Loucy (cell line): ENCODE measurements at regions not wholly inside any gene's neighbourhood (a gene's known extent, or its start where the extent isn't known, plus 50 kb on each side); places are given as distances from the start of the nearest gene placed in this dataset.

Experiments
- CTCF ChIP-seq: fragments of 200-600 bp; sonication (generic); conservative IDR thresholded peaks from 2 replicates; pipeline ENCODE4 v1.5.1; 2014; ENCODE audit warnings: mild to moderate bottlenecking, antibody characterized with exemption, low read length
- EZH2phosphoT487 ChIP-seq: fragments of 200-600 bp; IDR thresholded peaks from 2 replicates; pipeline ENCODE4 v1.6.1; 2018; ENCODE audit warnings: antibody characterized with exemption, mild to moderate bottlenecking, moderate library complexity, borderline replicate concordance

GRCh38 chr16:63195336-63195735 lies 1159.1 kb upstream of the CDH8 start:
- TF ChIP-seq CTCF = no peak
- no peak for TF ChIP-seq EZH2phosphoT487
